H9 (cell line): ENCODE measurements at regions not wholly inside any gene's neighbourhood (a gene's known extent, or its start where the extent isn't known, plus 50 kb on each side); places are given as distances from the start of the nearest gene placed in this dataset.

Experiments used
- DNase-seq: peaks from one replicate; pipeline ENCODE4 v3.0.0-alpha.2; 2017
- H2AFZ ChIP-seq: one replicate; pipeline ENCODE4 v1.6.1; 2013; ENCODE audit warnings: mild to moderate bottlenecking, low read length, control low read depth, moderate library complexity
- H2AK5ac ChIP-seq: 2 replicates; pipeline ENCODE4 v1.6.1; 2013; ENCODE audit warnings: low read length, control low read depth, mixed read lengths; ENCODE audit not compliant: insufficient read length
- H2BK120ac ChIP-seq: one replicate; pipeline ENCODE4 v1.6.1; 2013; ENCODE audit warnings: low read depth, mild to moderate bottlenecking, low read length, control low read depth, inconsistent platforms; ENCODE audit not compliant: poor library complexity, severe bottlenecking
- H2BK12ac ChIP-seq: 2 replicates; pipeline ENCODE4 v1.6.1; 2013; ENCODE audit warnings: low read length, control low read depth, mixed read lengths, low read depth; ENCODE audit not compliant: insufficient read length
- H2BK15ac ChIP-seq: 2 replicates; pipeline ENCODE4 v1.6.1; 2013; ENCODE audit warnings: low read depth, low read length, control low read depth
- H2BK20ac ChIP-seq: one replicate; pipeline ENCODE4 v1.6.1; 2013; ENCODE audit warnings: low read depth, mild to moderate bottlenecking, low read length, control low read depth, inconsistent platforms; ENCODE audit not compliant: poor library complexity, severe bottlenecking
- H2BK5ac ChIP-seq: 2 replicates; pipeline ENCODE4 v1.6.1; 2013; ENCODE audit warnings: low read length, control low read depth, mixed read lengths; ENCODE audit not compliant: insufficient read length
- H3K14ac ChIP-seq: 2 replicates; pipeline ENCODE4 v1.6.1; 2013; ENCODE audit warnings: low read length, control low read depth; ENCODE audit not compliant: insufficient read depth
- H3K18ac ChIP-seq: 2 replicates; pipeline ENCODE4 v1.6.1; 2013; ENCODE audit warnings: low read depth, mild to moderate bottlenecking, mixed read lengths, low read length, control low read depth; ENCODE audit not compliant: insufficient read length
- H3K23ac ChIP-seq: 2 replicates; pipeline ENCODE4 v1.6.1; 2013; ENCODE audit warnings: low read length, control low read depth, mixed read lengths, low read depth; ENCODE audit not compliant: insufficient read length
- H3K23me2 ChIP-seq: 2 replicates; pipeline ENCODE4 v1.6.1; 2013; ENCODE audit warnings: low read depth, mild to moderate bottlenecking, mixed read lengths, low read length, control low read depth; ENCODE audit not compliant: insufficient read length, poor library complexity, severe bottlenecking
- H3K27ac ChIP-seq: 2 replicates; pipeline ENCODE4 v1.5.1; 2013; ENCODE audit warnings: low read length, control low read depth, mixed read lengths, low read depth; ENCODE audit not compliant: insufficient read length
- H3K27me3 ChIP-seq: 2 replicates; pipeline ENCODE4 v1.6.1; 2013; ENCODE audit warnings: low read length, control low read depth, inconsistent platforms; ENCODE audit not compliant: insufficient read depth
- H3K4ac ChIP-seq: 2 replicates; pipeline ENCODE4 v1.6.1; 2013; ENCODE audit warnings: low read depth, mild to moderate bottlenecking, control low read depth, inconsistent platforms, low read length, moderate library complexity
- H3K4me1 ChIP-seq: 2 replicates; pipeline ENCODE4 v1.6.1; 2013; ENCODE audit warnings: low read length, control low read depth, inconsistent platforms; ENCODE audit not compliant: insufficient read depth
- H3K4me2 ChIP-seq: 2 replicates; pipeline ENCODE4 v1.6.1; 2013; ENCODE audit warnings: low read length, control low read depth, mixed read lengths; ENCODE audit not compliant: insufficient read length, insufficient read depth
- H3K56ac ChIP-seq: 2 replicates; pipeline ENCODE4 v1.6.1; 2013; ENCODE audit warnings: low read depth, mild to moderate bottlenecking, mixed read lengths, low read length, control low read depth; ENCODE audit not compliant: insufficient read length
- H3K79me1 ChIP-seq: 2 replicates; pipeline ENCODE4 v1.6.1; 2013; ENCODE audit warnings: low read depth, mild to moderate bottlenecking, moderate library complexity, low read length, control low read depth, inconsistent platforms; ENCODE audit not compliant: insufficient read depth, poor library complexity, severe bottlenecking
- H3K79me2 ChIP-seq: 2 replicates; pipeline ENCODE4 v1.6.1; 2013; ENCODE audit warnings: low read length, control low read depth, inconsistent platforms; ENCODE audit not compliant: insufficient read depth
- H3K9ac ChIP-seq: 2 replicates; pipeline ENCODE4 v1.6.1; 2013; ENCODE audit warnings: low read length, control low read depth, mixed read lengths; ENCODE audit not compliant: insufficient read length; ENCODE audit errors: extremely low read depth
- H3K9me3 ChIP-seq: one replicate; pipeline ENCODE4 v1.6.1; 2013; ENCODE audit warnings: low read depth, low read length, inconsistent platforms; ENCODE audit not compliant: control insufficient read depth
- H3T11ph ChIP-seq: one replicate; pipeline ENCODE4 v1.6.1; 2013; ENCODE audit warnings: mild to moderate bottlenecking, low read length, control low read depth, inconsistent platforms
- H4K20me1 ChIP-seq: one replicate; pipeline ENCODE4 v1.6.1; 2013; ENCODE audit not compliant: control insufficient read depth, insufficient read length, insufficient read depth
- H4K5ac ChIP-seq: 2 replicates; pipeline ENCODE4 v1.6.1; 2013; ENCODE audit warnings: low read depth, mild to moderate bottlenecking, mixed read lengths, low read length, control low read depth; ENCODE audit not compliant: insufficient read length
- H4K8ac ChIP-seq: replicated peaks from 2 replicates; pipeline ENCODE4 v1.6.1; 2013; ENCODE audit warnings: low read length, control low read depth, mixed read lengths, low read depth; ENCODE audit not compliant: insufficient read length
- H4K91ac ChIP-seq: 2 replicates; pipeline ENCODE4 v1.6.1; 2013; ENCODE audit warnings: low read depth, mild to moderate bottlenecking, moderate library complexity, mixed read lengths, low read length, control low read depth; ENCODE audit not compliant: insufficient read length
- H3K27ac Mint-ChIP-seq, 3 experiments: 2 replicates in 2 of 3; 3 replicates in 1 of 3; pipeline ENCODE4 v1.8.0; 2020 to 2021; ENCODE audit warnings: mixed read lengths in 3 of 3, mild to moderate bottlenecking in 1 of 3, moderate library complexity in 1 of 3
- H3K27me3 Mint-ChIP-seq: 2 replicates; pipeline ENCODE4 v1.8.0; 2021; ENCODE audit warnings: low read depth, mild to moderate bottlenecking, moderate library complexity, mixed read lengths
- H3K36me3 Mint-ChIP-seq, 3 experiments: 2 replicates in 2 of 3; 3 replicates in 1 of 3; pipeline ENCODE4 v1.8.0; 2020 to 2021; ENCODE audit warnings: low read depth in 3 of 3, mixed read lengths in 3 of 3; ENCODE audit not compliant: insufficient read depth in 1 of 3
- H3K4me1 Mint-ChIP-seq, 2 experiments: 2 replicates each; pipeline ENCODE4 v1.8.0; 2020; ENCODE audit warnings: mixed read lengths in 2 of 2
- H3K4me3 Mint-ChIP-seq, 2 experiments: 2 replicates in 1 of 2; 3 replicates in 1 of 2; pipeline ENCODE4 v1.8.0; 2020 to 2021; ENCODE audit warnings: mild to moderate bottlenecking in 2 of 2, mixed read lengths in 2 of 2, moderate library complexity in 1 of 2
- H3K9me3 Mint-ChIP-seq, 2 experiments: 2 replicates in 1 of 2; 3 replicates in 1 of 2; pipeline ENCODE4 v1.8.0; 2020; ENCODE audit warnings: mild to moderate bottlenecking in 2 of 2, mixed read lengths in 2 of 2, moderate library complexity in 1 of 2
- WGBS: extraction: QIAGEN DNeasy Blood & Tissue Kit; methylation state at CpG from one replicate; pipeline ENCODE4 v1.1.7; 2013; ENCODE audit warnings: missing lambda C conversion rate, low lambda C conversion rate, mixed read lengths; ENCODE audit not compliant: insufficient read length; ENCODE audit errors: extremely low coverage; 5-methylcytosine and 5-hydroxymethylcytosine counted together
- TF ChIP-seq, protein P1 (sequence below): fragments of 200-600 bp; sonication (generic); conservative IDR thresholded peaks from 3 replicates; pipeline ENCODE4 v1.8.0; 2021; ENCODE audit warnings: antibody characterized with exemption, mild to moderate bottlenecking

- Histone ChIP-seq H3T11ph (no peak overlapping the region), H2BK15ac (no peak overlapping the region), H2BK5ac (no peak overlapping the region), H3K56ac (no peak overlapping the region), H2BK120ac (no peak overlapping the region), H3K4ac (no peak overlapping the region), H3K4me1 (no peaks in the 10 kb centered on the region), H3K79me1 (no peaks in the 10 kb centered on the region), H3K23ac (no peak overlapping the region), H3K14ac (no peak overlapping the region), H4K8ac (no peak overlapping the region), H3K27ac (no peak overlapping the region), H3K18ac (no peak overlapping the region), H4K5ac (no peak overlapping the region), H2AK5ac (no peak overlapping the region), H4K20me1 (no peaks in the 10 kb centered on the region), H2BK12ac (no peak overlapping the region), H4K91ac (no peak overlapping the region), H2BK20ac (no peak overlapping the region), H3K9me3 (no peaks in the 10 kb centered on the region), H3K9ac (no peak overlapping the region), H3K23me2 (no peaks in the 10 kb centered on the region), H2AFZ (no peak overlapping the region), H3K4me2 (no peak overlapping the region), H3K27me3 (no peaks in the 10 kb centered on the region), H3K79me2 (no peaks in the 10 kb centered on the region)
- Mint-ChIP-seq H3K27me3 (peaks cover 6% of the 10 kb centered on the region; the same call in 1 of the 2 replicates), H3K36me3 (no peaks in the 10 kb centered on the region), H3K27ac (no peak overlapping the region), H3K4me1 (peaks cover 5 to 9% of the 10 kb centered on the region in 2 experiments), H3K9me3 (no peaks in the 10 kb centered on the region), H3K4me3 (no peak overlapping the region)
- TF ChIP-seq, protein P1, sequence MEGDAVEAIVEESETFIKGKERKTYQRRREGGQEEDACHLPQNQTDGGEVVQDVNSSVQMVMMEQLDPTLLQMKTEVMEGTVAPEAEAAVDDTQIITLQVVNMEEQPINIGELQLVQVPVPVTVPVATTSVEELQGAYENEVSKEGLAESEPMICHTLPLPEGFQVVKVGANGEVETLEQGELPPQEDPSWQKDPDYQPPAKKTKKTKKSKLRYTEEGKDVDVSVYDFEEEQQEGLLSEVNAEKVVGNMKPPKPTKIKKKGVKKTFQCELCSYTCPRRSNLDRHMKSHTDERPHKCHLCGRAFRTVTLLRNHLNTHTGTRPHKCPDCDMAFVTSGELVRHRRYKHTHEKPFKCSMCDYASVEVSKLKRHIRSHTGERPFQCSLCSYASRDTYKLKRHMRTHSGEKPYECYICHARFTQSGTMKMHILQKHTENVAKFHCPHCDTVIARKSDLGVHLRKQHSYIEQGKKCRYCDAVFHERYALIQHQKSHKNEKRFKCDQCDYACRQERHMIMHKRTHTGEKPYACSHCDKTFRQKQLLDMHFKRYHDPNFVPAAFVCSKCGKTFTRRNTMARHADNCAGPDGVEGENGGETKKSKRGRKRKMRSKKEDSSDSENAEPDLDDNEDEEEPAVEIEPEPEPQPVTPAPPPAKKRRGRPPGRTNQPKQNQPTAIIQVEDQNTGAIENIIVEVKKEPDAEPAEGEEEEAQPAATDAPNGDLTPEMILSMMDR, result no peak
- no CpG with 5 or more reads among the region's 2 CpGs for WGBS
- no peak for DNase-seq
Measured at GRCh38 chr18:26729449-26729848, 136.1 kb downstream of the AQP4 start.
